Ectodermal cell (in vitro differentiated cells): ENCODE measurements at regions not wholly inside any gene's neighbourhood (a gene's known extent, or its start where the extent isn't known, plus 50 kb on each side); places are given as distances from the start of the nearest gene placed in this dataset.

Experiments
- H3K27ac ChIP-seq: 2 replicates; pipeline ENCODE4 v1.7.0; 2013; ENCODE audit warnings: mild to moderate bottlenecking, low read depth, low read length; ENCODE audit not compliant: insufficient read depth, poor library complexity, severe bottlenecking
- H3K27me3 ChIP-seq: 2 replicates; pipeline ENCODE4 v1.7.0; 2013; ENCODE audit warnings: mild to moderate bottlenecking, low read length; ENCODE audit not compliant: insufficient read depth, control insufficient read depth, poor library complexity, severe bottlenecking
- H3K36me3 ChIP-seq: one replicate; pipeline ENCODE4 v1.7.0; 2013; ENCODE audit warnings: low read length; ENCODE audit not compliant: control insufficient read depth, insufficient read depth
- H3K4me1 ChIP-seq: one replicate; pipeline ENCODE4 v1.7.0; 2013; ENCODE audit warnings: low read length; ENCODE audit not compliant: control insufficient read depth, insufficient read depth
- H3K4me3 ChIP-seq: 2 replicates; pipeline ENCODE4 v1.7.0; 2013; ENCODE audit warnings: low read depth, low read length, control low read depth; ENCODE audit not compliant: insufficient read depth
- H3K9me3 ChIP-seq: 2 replicates; pipeline ENCODE4 v1.7.0; 2013; ENCODE audit warnings: mild to moderate bottlenecking, low read length, moderate library complexity; ENCODE audit not compliant: control insufficient read depth
- WGBS, 2 experiments: methylation state at CpG; one replicate each; pipeline ENCODE4 v1.1.7; 2013; ENCODE audit warnings: missing lambda C conversion rate in 2 of 2; 5-methylcytosine and 5-hydroxymethylcytosine counted together

DNA sequence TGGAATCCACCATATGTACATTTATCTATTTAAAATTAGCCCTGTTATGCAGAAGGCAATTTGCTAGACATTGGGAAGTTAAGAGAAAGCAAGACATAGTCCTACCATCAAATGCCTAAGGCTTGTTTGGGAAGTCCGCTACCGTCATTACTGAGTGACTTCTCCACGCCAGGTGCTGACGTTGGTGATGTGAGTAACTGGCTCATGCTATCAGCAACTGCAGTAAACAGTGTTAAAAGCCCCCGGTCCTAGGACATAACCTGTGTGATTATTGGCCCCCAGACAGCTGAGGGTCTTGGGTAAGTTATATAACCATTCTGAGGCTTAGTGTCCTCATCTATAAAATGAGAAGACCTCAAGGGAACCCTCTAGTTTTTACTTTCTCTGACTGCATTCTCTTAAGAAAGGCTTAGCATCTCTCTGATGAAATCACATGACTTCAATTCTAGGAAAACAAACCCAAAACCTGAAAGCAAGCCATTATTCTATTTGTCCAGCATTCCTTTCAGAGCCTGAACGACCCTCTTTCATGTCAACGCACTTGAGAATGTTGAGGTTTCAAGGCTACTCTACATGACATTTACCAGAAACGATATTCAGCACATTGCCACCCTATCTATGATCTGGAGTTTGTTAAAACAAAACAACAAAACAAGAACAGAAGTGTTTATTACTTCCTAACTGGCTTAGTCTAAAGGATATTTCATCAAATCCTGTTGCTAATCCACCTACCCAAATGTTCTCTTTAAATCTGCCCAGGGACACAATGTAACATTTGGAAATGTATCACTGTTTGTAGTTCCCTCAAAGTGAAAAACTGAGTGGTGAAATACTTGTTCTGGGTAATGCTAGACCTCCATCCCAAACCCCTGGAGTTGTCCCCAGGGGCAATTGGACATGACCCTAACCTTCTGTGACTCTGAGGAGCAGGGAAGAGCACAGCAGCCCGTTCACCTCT is 133.8 kb downstream of the BTBD3 start:
- 95 to 96% methylated on average over 9 of the region's 9 CpGs for WGBS, 2 experiments
- no peaks in the 10 kb centered on the region for H3K9me3 ChIP-seq
- H3K36me3 ChIP-seq, result no peaks in the 10 kb centered on the region
- no peaks in the 10 kb centered on the region for H3K27me3 ChIP-seq
- H3K4me1 ChIP-seq, result peaks cover under 1% of the 10 kb centered on the region
- H3K4me3 ChIP-seq, result no peak overlapping the region
- no peak overlapping the region for H3K27ac ChIP-seq

GRCh38 chr20:12053353-12053752 is 135.7 kb downstream of the BTBD3 start:
- Histone ChIP-seq H3K4me3 (no peak overlapping the region), H3K36me3 (no peaks in the 10 kb centered on the region), H3K27ac (no peak overlapping the region), H3K27me3 (no peaks in the 10 kb centered on the region), H3K4me1 (peaks cover 9% of the 10 kb centered on the region), H3K9me3 (no peaks in the 10 kb centered on the region)

DNA sequence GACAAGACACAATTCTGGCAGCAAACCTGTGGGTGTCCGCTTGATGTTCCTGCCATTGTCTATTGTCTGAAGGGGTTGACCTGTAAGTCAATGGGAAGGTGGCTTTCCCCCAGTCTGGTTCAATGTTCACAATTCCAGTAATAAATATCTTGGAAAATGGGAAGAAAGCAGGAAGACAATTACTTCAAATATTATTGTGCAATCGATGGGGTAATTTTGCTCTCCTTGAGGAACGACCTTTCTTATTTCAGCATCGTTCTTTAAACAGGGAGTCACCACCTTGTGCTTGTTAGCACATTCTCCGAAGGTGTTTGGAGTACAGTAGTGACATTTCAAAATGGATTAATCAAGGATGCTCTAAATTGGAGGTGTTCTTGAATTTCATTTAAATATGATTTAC is 136.9 kb downstream of the BTBD3 start:
- no peaks in the 10 kb centered on the region for H3K27me3 ChIP-seq
- 94 to 97% methylated on average over 5 of the region's 5 CpGs for WGBS, 2 experiments
- H3K36me3 ChIP-seq, result no peaks in the 10 kb centered on the region
- H3K9me3 ChIP-seq, result no peaks in the 10 kb centered on the region
- H3K4me3 ChIP-seq, result no peak overlapping the region
- peaks cover 9% of the 10 kb centered on the region for H3K4me1 ChIP-seq
- H3K27ac ChIP-seq, result no peak overlapping the region

GRCh38 chr20:12055161-12055560 is 137.5 kb downstream of the BTBD3 start:
- Histone ChIP-seq H3K4me3 (no peak overlapping the region), H3K27me3 (no peaks in the 10 kb centered on the region), H3K9me3 (no peaks in the 10 kb centered on the region), H3K4me1 (peaks cover 9% of the 10 kb centered on the region), H3K36me3 (no peaks in the 10 kb centered on the region), H3K27ac (no peak overlapping the region)
- WGBS, 2 experiments, result 94 to 96% methylated on average over 3 of the region's 3 CpGs

DNA sequence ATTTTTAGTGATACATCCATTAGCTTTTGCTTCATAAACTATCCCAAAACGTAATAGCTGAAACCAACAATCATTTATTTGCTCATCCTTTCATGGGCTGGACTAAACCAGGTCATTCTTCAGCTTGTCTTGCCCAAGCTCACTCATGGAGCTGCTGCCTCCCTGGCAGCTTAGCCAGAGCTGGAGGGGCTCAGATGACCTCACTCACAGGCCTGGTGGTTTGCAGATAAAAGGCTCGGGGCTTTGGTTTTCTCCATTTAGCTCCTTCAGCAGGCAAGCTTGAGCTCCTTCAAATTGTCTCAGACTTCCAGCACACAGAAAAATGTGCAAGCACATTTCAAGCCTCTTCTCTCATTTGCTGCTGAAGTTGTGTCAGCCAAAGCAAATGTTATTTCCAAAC is 139.1 kb downstream of the BTBD3 start:
- Histone ChIP-seq H3K27ac (no peak overlapping the region), H3K36me3 (no peaks in the 10 kb centered on the region), H3K9me3 (no peaks in the 10 kb centered on the region), H3K4me3 (no peak overlapping the region), H3K27me3 (no peaks in the 10 kb centered on the region), H3K4me1 (peaks cover 9% of the 10 kb centered on the region)
- 54 to 69% methylated on average over 2 of the region's 2 CpGs for WGBS, 2 experiments

GRCh38 chr20:12057778-12058177 is 140.1 kb downstream of the BTBD3 start:
- Histone ChIP-seq H3K36me3 (no peaks in the 10 kb centered on the region), H3K9me3 (no peaks in the 10 kb centered on the region), H3K4me1 (peaks cover 9% of the 10 kb centered on the region), H3K4me3 (no peak overlapping the region), H3K27me3 (no peaks in the 10 kb centered on the region), H3K27ac (no peak overlapping the region)
- WGBS, 2 experiments, result 25 to 33% methylated on average over 6 of the region's 6 CpGs

DNA sequence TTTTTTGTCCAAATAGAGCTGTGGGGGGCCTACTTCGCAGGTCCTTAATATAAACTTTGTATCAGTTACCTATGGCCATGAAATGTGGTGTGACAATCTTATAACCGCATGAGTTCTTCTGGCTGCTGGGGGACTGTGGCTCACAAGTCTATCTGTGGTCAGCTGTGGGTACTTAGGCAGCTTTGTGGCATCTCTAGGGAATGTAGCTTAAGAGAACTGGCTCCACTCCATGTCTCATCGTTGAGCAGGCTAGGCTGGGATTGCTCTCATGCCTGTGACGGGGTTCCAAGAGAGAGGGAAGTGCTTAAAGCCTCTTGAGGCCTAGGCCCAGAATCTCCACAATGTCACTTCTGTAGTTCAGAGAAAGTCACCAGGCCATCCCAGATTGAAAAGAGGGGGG is 140.5 kb downstream of the BTBD3 start:
- Histone ChIP-seq H3K9me3 (no peaks in the 10 kb centered on the region), H3K36me3 (no peaks in the 10 kb centered on the region), H3K27me3 (no peaks in the 10 kb centered on the region), H3K27ac (peak overlapping the region; percentile 32), H3K4me1 (peaks cover 9% of the 10 kb centered on the region), H3K4me3 (no peak overlapping the region)
- WGBS, 2 experiments, result 88 to 94% methylated on average over 4 of the region's 4 CpGs

DNA sequence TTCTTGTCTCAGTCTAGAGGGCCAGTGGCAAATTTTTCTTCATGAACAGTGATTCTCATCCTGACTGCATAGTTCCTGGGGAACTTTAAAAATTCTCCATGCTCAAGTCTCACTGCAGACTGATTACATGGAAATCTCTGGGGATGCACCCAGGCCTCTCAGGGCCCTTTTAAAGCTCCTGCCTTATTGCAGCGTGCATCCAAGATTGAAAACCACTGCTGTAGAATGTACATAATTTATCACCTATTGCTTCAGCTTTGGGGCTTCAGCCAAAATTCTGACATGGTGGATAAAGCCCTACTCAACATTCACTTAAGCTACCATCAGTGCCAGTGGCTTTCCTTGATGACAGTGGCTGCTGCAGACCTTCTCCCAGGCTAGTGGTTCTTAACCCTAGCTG is 143.8 kb downstream of the BTBD3 start:
- Histone ChIP-seq H3K4me3 (no peak overlapping the region), H3K9me3 (no peaks in the 10 kb centered on the region)
- WGBS, 2 experiments, result 97 to 98% methylated on average over 1 of the region's 1 CpG

DNA sequence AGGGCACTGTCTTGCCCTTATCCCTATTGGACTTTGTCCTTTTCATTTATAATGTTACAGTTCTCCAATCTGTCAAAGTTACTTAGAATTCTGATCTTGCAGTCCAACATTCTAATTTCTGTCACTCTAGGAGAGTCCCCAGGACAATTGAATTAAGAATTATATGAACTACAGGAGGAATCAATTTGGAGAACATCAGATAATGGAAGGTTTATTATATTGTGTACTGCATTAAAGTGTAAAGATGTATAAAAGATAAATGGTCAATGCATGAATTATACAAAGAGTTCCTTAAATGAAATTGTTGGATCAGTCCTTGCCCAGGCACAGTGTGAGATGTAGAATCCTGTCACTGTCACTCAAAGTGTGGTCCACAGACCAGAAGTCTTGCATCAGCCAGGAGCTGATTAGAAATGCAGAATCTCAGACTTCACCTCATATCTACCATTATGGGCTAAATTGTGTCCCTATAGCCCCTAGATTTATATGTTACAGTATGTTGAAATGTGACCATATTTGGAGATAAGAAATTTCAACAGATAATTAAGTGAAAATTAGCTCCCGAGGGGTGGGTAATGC is 145.5 kb downstream of the BTBD3 start:
- H3K36me3 ChIP-seq, result no peaks in the 10 kb centered on the region
- no peak overlapping the region for H3K4me3 ChIP-seq
- 96 to 97% methylated on average over 1 of the region's 1 CpG for WGBS, 2 experiments
- H3K9me3 ChIP-seq, result no peaks in the 10 kb centered on the region
- H3K27ac ChIP-seq, result no peak overlapping the region
- H3K4me1 ChIP-seq, result no peaks in the 10 kb centered on the region
- no peaks in the 10 kb centered on the region for H3K27me3 ChIP-seq

More for the DNA sequence above, 143.8 kb downstream of the BTBD3 start:
- H3K27me3 ChIP-seq, result no peaks in the 10 kb centered on the region
- H3K4me1 ChIP-seq, result peaks cover 9% of the 10 kb centered on the region
- H3K36me3 ChIP-seq, result no peaks in the 10 kb centered on the region
- no peak overlapping the region for H3K27ac ChIP-seq

- Histone ChIP-seq H3K4me3 (no peak overlapping the region), H3K36me3 (no peaks in the 10 kb centered on the region), H3K9me3 (no peaks in the 10 kb centered on the region), H3K27me3 (no peaks in the 10 kb centered on the region), H3K27ac (no peak overlapping the region), H3K4me1 (no peaks in the 10 kb centered on the region)
- WGBS, 2 experiments, result 92 to 95% methylated on average over 5 of the region's 5 CpGs
These were observed 146.8 kb downstream of the BTBD3 start for GRCh38 chr20:12064540-12064939.
